Endodermal cell (in vitro differentiated cells): ENCODE measurements at regions not wholly inside any gene's neighbourhood (a gene's known extent, or its start where the extent isn't known, plus 50 kb on each side); places are given as distances from the start of the nearest gene placed in this dataset.

Source experiments
- DNase-seq: peaks from one replicate; pipeline ENCODE4 v3.0.0-alpha.2; 2017
- H3K27ac ChIP-seq: 2 replicates; pipeline ENCODE4 v1.5.1; 2013; ENCODE audit warnings: mild to moderate bottlenecking, low read depth, low read length, moderate library complexity
- H3K27me3 ChIP-seq: 2 replicates; pipeline ENCODE4 v1.6.1; 2013; ENCODE audit warnings: mild to moderate bottlenecking, low read length, moderate library complexity; ENCODE audit not compliant: insufficient read depth, control insufficient read depth, poor library complexity, severe bottlenecking
- H3K36me3 ChIP-seq: 2 replicates; pipeline ENCODE4 v1.7.0; 2013; ENCODE audit warnings: mild to moderate bottlenecking, low read length, moderate library complexity; ENCODE audit not compliant: control insufficient read depth, insufficient read depth
- H3K4me1 ChIP-seq: one replicate; pipeline ENCODE4 v1.7.0; 2013; ENCODE audit warnings: low read length; ENCODE audit not compliant: control insufficient read depth, insufficient read depth
- H3K4me3 ChIP-seq: 2 replicates; pipeline ENCODE4 v1.5.1; 2013; ENCODE audit warnings: mild to moderate bottlenecking, low read length, moderate library complexity
- H3K9ac ChIP-seq: 2 replicates; pipeline ENCODE4 v1.6.1; 2013; ENCODE audit warnings: mild to moderate bottlenecking, low read length, moderate library complexity; ENCODE audit not compliant: poor library complexity, severe bottlenecking; ENCODE audit errors: extremely low read depth
- H3K9me3 ChIP-seq: 2 replicates; pipeline ENCODE4 v1.6.1; 2013; ENCODE audit warnings: mild to moderate bottlenecking, low read length, moderate library complexity; ENCODE audit not compliant: control insufficient read depth
- H3K27ac Mint-ChIP-seq: 2 replicates; pipeline ENCODE4 v1.8.0; 2020; ENCODE audit warnings: mixed read lengths
- H3K27me3 Mint-ChIP-seq: 2 replicates; pipeline ENCODE4 v1.8.0; 2021; ENCODE audit warnings: mild to moderate bottlenecking, mixed read lengths; ENCODE audit not compliant: insufficient read depth
- H3K36me3 Mint-ChIP-seq: 2 replicates; pipeline ENCODE4 v1.8.0; 2020; ENCODE audit warnings: low read depth, mixed read lengths
- H3K4me1 Mint-ChIP-seq: 2 replicates; pipeline ENCODE4 v1.8.0; 2020; ENCODE audit warnings: mixed read lengths
- H3K4me3 Mint-ChIP-seq: 2 replicates; pipeline ENCODE4 v1.8.0; 2020; ENCODE audit warnings: mild to moderate bottlenecking, moderate library complexity, mixed read lengths
- H3K9me3 Mint-ChIP-seq: 2 replicates; pipeline ENCODE4 v1.8.0; 2020; ENCODE audit warnings: mild to moderate bottlenecking, mixed read lengths
- WGBS, 2 experiments: methylation state at CpG; one replicate each; pipeline versions ENCODE4 v1.1.5 to v1.1.7; 2013; ENCODE audit warnings: missing lambda C conversion rate in 2 of 2, mixed read lengths in 1 of 2; ENCODE audit not compliant: insufficient coverage in 1 of 2, insufficient read length in 1 of 2; 5-methylcytosine and 5-hydroxymethylcytosine counted together
- TF ChIP-seq, protein P1 (sequence below): fragments of 200-600 bp; sonication (generic); conservative IDR thresholded peaks from 2 replicates; pipeline ENCODE4 v1.5.0; 2021; ENCODE audit warnings: antibody characterized with exemption, mild to moderate bottlenecking

DNA sequence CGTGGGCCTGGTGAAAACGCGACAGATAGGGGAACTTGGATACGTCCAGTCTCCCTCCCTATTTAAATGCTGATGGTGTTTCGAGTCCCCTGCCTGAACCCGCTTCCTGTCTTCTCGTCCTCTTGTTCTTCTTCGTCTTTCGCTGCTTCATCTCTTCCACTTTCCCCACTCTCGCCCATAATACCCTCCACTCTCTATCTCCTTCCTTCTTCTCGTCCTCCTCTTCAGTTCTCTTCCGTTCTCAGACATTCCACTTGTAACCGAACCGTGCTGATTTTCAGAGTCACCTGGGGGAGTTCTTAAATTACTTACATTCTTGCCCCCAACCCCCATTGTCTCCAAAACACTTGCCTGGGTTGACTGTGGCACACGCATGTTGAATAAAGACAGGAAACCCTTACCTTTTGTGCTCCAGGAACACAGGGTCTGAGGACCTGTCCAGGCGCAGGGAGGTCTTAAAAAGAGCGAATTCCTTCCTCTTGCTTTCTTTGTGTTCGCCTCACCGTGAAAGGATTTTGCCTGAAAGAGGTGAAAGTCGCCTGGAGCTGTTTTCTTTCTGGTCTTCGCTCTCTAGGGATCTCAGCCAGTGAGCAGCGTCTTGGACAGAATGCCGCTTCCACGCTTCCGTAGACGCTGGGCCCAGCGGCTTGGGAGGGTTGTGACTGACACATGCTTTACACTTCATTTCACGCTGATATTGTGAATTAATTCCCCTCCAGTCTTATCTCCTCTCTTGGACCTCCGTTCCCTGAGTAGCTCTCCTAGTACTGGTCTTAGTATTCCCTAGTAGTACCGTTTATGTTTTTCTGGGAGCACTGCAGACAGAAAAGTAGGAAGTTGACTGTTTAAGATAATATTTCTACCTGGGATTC is 184.0 kb downstream of the GPX5 start:
- Histone ChIP-seq H3K4me3 (peak overlapping the region; percentile 96), H3K36me3 (no peaks in the 10 kb centered on the region), H3K27ac (no peak overlapping the region), H3K9me3 (peaks cover 30% of the 10 kb centered on the region), H3K27me3 (no peaks in the 10 kb centered on the region), H3K4me1 (no peaks in the 10 kb centered on the region), H3K9ac (peak overlapping the region; percentile 66)
- DNase-seq = peak; percentile 80
- peaks cover 27% of the 10 kb centered on the region for H3K9me3 Mint-ChIP-seq
- TF ChIP-seq, protein P1, sequence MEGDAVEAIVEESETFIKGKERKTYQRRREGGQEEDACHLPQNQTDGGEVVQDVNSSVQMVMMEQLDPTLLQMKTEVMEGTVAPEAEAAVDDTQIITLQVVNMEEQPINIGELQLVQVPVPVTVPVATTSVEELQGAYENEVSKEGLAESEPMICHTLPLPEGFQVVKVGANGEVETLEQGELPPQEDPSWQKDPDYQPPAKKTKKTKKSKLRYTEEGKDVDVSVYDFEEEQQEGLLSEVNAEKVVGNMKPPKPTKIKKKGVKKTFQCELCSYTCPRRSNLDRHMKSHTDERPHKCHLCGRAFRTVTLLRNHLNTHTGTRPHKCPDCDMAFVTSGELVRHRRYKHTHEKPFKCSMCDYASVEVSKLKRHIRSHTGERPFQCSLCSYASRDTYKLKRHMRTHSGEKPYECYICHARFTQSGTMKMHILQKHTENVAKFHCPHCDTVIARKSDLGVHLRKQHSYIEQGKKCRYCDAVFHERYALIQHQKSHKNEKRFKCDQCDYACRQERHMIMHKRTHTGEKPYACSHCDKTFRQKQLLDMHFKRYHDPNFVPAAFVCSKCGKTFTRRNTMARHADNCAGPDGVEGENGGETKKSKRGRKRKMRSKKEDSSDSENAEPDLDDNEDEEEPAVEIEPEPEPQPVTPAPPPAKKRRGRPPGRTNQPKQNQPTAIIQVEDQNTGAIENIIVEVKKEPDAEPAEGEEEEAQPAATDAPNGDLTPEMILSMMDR = no peak
- peaks cover 3% of the 10 kb centered on the region for H3K27me3 Mint-ChIP-seq
- H3K36me3 Mint-ChIP-seq = peaks cover 25% of the 10 kb centered on the region
- peak overlapping the region; percentile 70 for H3K27ac Mint-ChIP-seq
- H3K4me1 Mint-ChIP-seq = peaks cover 9% of the 10 kb centered on the region
- 2 to 3% methylated on average over 19 to 30 of the region's 30 CpGs for WGBS, 2 experiments
- peak overlapping the region; percentile 77 for H3K4me3 Mint-ChIP-seq

DNA sequence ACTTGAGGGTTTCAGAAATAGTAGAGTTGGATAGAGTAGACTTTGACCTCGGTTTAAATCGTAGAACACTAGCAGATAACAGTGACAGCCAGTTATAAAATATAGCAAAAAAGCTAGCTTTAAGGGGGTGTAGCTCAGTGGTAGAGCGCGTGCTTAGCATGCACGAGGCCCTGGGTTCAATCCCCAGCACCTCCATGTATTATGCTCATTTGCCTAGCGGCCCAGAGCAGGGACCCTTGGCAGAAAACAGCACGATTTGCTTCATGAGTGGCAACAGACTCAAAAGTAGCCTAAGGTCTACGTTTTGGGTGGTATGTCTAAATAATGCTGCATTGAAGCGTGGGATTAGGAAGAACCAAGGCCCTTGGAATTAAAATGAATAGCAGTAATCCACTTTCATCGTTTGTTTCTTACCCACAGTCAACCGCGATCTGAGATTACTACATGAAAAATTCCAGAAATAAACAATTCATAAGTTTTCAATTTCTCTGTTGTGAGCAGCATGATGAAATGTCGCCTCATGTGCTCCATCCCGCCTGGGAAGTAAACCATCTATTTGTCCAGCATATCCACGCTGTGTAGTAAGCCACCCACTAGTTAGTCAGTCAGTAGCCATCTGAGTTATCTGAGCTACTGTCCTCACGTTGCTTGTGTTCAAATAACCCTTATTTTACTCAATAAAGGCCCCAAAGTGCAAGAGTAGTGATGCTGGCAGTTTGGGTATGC is 184.9 kb downstream of the GPX5 start:
- H3K27ac ChIP-seq = no peak overlapping the region
- no peaks in the 10 kb centered on the region for H3K36me3 ChIP-seq
- peaks cover 25% of the 10 kb centered on the region for H3K9me3 ChIP-seq
- Mint-ChIP-seq H3K9me3 (peaks cover 27% of the 10 kb centered on the region), H3K36me3 (peaks cover 18% of the 10 kb centered on the region), H3K27me3 (peaks cover 3% of the 10 kb centered on the region), H3K4me3 (peak overlapping the region; percentile 77), H3K4me1 (peaks cover 9% of the 10 kb centered on the region), H3K27ac (peak overlapping the region; percentile 70)
- TF ChIP-seq, protein P1 = no peak
- peak overlapping the region; percentile 96 for H3K4me3 ChIP-seq
- H3K27me3 ChIP-seq = no peaks in the 10 kb centered on the region
- 48% methylated on average over 13 to 16 of the region's 16 CpGs for WGBS, 2 experiments
- no peaks in the 10 kb centered on the region for H3K4me1 ChIP-seq
- DNase-seq = peak; percentile 89
- H3K9ac ChIP-seq = no peak overlapping the region

DNA sequence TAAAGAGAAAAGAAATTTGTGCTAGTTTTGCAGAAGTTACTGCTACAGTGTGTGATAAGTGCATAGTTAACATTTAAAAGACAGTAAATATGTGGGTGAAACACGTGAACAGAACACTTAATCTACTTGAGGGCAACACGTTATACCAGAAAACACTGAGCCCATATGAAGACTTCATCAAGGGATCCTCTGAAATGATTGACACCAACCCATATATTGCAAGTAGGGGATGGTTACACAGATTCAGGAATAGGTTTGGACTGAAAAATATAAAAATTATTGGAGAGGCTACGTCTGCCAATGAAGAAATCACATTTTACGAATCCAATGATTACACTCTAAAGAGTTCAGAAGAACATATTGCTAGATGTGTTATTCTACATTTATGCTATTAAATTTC is 185.6 kb downstream of the GPX5 start:
- peaks cover 27% of the 10 kb centered on the region for H3K9me3 Mint-ChIP-seq

More for the DNA sequence above, 185.6 kb downstream of the GPX5 start:
- H3K27ac Mint-ChIP-seq = no peak overlapping the region
- H3K4me1 Mint-ChIP-seq = peaks cover 9% of the 10 kb centered on the region
- Histone ChIP-seq H3K9me3 (peaks cover 22% of the 10 kb centered on the region), H3K4me3 (no peak overlapping the region), H3K36me3 (no peaks in the 10 kb centered on the region), H3K4me1 (no peaks in the 10 kb centered on the region), H3K27ac (no peak overlapping the region), H3K27me3 (no peaks in the 10 kb centered on the region), H3K9ac (no peak overlapping the region)
- H3K4me3 Mint-ChIP-seq = no peak overlapping the region
- WGBS, 2 experiments = 91 to 100% methylated on average over 2 to 4 of the region's 4 CpGs
- peaks cover 6% of the 10 kb centered on the region for H3K27me3 Mint-ChIP-seq
- no peak for DNase-seq
- H3K36me3 Mint-ChIP-seq = peaks cover 13% of the 10 kb centered on the region
- TF ChIP-seq, protein P1 = no peak
